K562 (cell line): ENCODE measurements at regions not wholly inside any gene's neighbourhood (a gene's known extent, or its start where the extent isn't known, plus 50 kb on each side); places are given as distances from the start of the nearest gene placed in this dataset.

Experiments used
- ATAC-seq: fragments of 200-7000 bp; cut with Tn5 transposase; 3 replicates; pipeline ENCODE4 v1.9.1; 2020; ENCODE audit warnings: moderate library complexity
- BruUV-seq: library from RNA; stranded (reverse); fragments of 400-500 nt; replicated peaks from 2 replicates; lab custom pipeline; 2021; lab: Mats Ljungman, UMichigan
- CTCF ChIA-PET: fragments of 300-600 bp; formaldehyde crosslinking; extraction: SDS; loops from one replicate; lab custom pipeline; 2021; ENCODE audit warnings: low intra/inter-chr PET ratio; lab: Yijun Ruan, JAX
- POLR2A ChIA-PET: fragments of 300-600, 350-650 bp; sonication (Branson Sonifier 250); formaldehyde crosslinking; extraction: SDS; loops from one replicate; lab custom pipeline; 2021; ENCODE audit warnings: antibody characterized with exemption, inconsistent platforms; lab: Yijun Ruan, JAX
- DNase-seq, 4 experiments: peaks; one replicate each; pipeline versions ENCODE4 v3.0.0 to v3.0.0-alpha.2; 2011 to 2018; ENCODE audit warnings: low spot score in 3 of 4, mixed read lengths in 3 of 4; ENCODE audit errors: extremely low read depth in 1 of 4
- FAIRE-seq: peaks from 2 replicates; lab custom pipeline; 2011; peaks lifted over from hg19 to GRCh38; lab: Jason Lieb, UNC
- H2AFZ ChIP-seq: 2 replicates; pipeline ENCODE4 v1.6.0; 2011; ENCODE audit warnings: low read depth, low read length, control low read depth, inconsistent platforms
- H3K27ac ChIP-seq: fragments of 200-600 bp; 3 replicates; pipeline ENCODE4 v1.8.0; 2011; ENCODE audit warnings: low read depth, mild to moderate bottlenecking, control low read depth, inconsistent platforms, low read length, moderate library complexity, mixed read lengths; ENCODE audit errors: extremely low read depth
- H3K27me3 ChIP-seq, 2 experiments: fragments of 300-600 bp in 1 of 2; 2 replicates in 1 of 2; 3 replicates in 1 of 2; pipeline versions ENCODE4 v1.6.0 to v1.8.0; 2011; ENCODE audit warnings: inconsistent platforms in 2 of 2, low read length in 2 of 2, mild to moderate bottlenecking in 1 of 2, mixed read lengths in 1 of 2, moderate library complexity in 1 of 2; ENCODE audit not compliant: control insufficient read depth in 2 of 2, insufficient read depth in 2 of 2
- H3K36me3 ChIP-seq: fragments of 300-600 bp; 3 replicates; pipeline ENCODE4 v1.8.0; 2011; ENCODE audit warnings: mild to moderate bottlenecking, low read length, inconsistent platforms; ENCODE audit not compliant: control insufficient read depth, insufficient read depth
- H3K4me1 ChIP-seq, 2 experiments: fragments of 200-600 bp in 1 of 2; replicated peaks in 1 of 2; 2 replicates in 1 of 2; 3 replicates in 1 of 2; pipeline versions ENCODE4 v1.5.1 to v1.8.0; 2011; ENCODE audit warnings: inconsistent platforms in 2 of 2, low read length in 2 of 2, mild to moderate bottlenecking in 1 of 2, mixed read lengths in 1 of 2, moderate library complexity in 1 of 2; ENCODE audit not compliant: control insufficient read depth in 2 of 2, insufficient read depth in 2 of 2
- H3K4me2 ChIP-seq: 2 replicates; pipeline ENCODE4 v1.6.1; 2011; ENCODE audit warnings: low read length, control low read depth, inconsistent platforms, mixed read lengths; ENCODE audit not compliant: insufficient read depth
- H3K4me3 ChIP-seq: fragments of 200-600 bp; sonication (generic), shearing (Covaris generic); 2 replicates; pipeline ENCODE4 v1.5.1; 2016; ENCODE audit warnings: control low read depth, inconsistent platforms
- H3K79me2 ChIP-seq: fragments of 200-600 bp; 3 replicates; pipeline ENCODE4 v1.8.0; 2011; ENCODE audit warnings: low read length, inconsistent platforms; ENCODE audit not compliant: control insufficient read depth, insufficient read depth
- H3K9ac ChIP-seq, 2 experiments: 2 replicates each; pipeline versions ENCODE4 v1.6.0 to v1.6.1; 2011; ENCODE audit warnings: low read depth in 2 of 2, low read length in 2 of 2, control low read depth in 1 of 2, inconsistent platforms in 1 of 2, mild to moderate bottlenecking in 1 of 2, mixed read lengths in 1 of 2; ENCODE audit not compliant: insufficient read depth in 1 of 2
- H3K9me1 ChIP-seq: one replicate; pipeline ENCODE4 v1.6.0; 2011; ENCODE audit warnings: inconsistent platforms, mild to moderate bottlenecking, low read length, moderate library complexity; ENCODE audit not compliant: control insufficient read depth, insufficient read depth
- H3K9me3 ChIP-seq: replicated peaks from 2 replicates; pipeline ENCODE4 v1.5.1; 2011; ENCODE audit warnings: low read depth, low read length, inconsistent platforms; ENCODE audit not compliant: control insufficient read depth, insufficient read depth
- H4K20me1 ChIP-seq: replicated peaks from 2 replicates; pipeline ENCODE4 v1.6.1; 2011; ENCODE audit warnings: low read length, inconsistent platforms, mixed read lengths; ENCODE audit not compliant: control insufficient read depth, insufficient read depth
- DDX20 ChIP-seq: fragments of 450-650 bp; IDR thresholded peaks from 2 replicates; pipeline ENCODE4 v1.6.1; 2016; ENCODE audit warnings: missing genetic modification characterization, low read depth, mild to moderate bottlenecking, missing compliant biosample characterization, moderate library complexity
- HDAC6 ChIP-seq: IDR thresholded peaks from 2 replicates; pipeline ENCODE4 v1.6.1; 2012; ENCODE audit warnings: low read depth, mild to moderate bottlenecking, control low read depth, inconsistent platforms, low read length, moderate library complexity
- JUN ChIP-seq, 2 experiments: sonication (generic) in 1 of 2; formaldehyde crosslinking in 1 of 2; IDR thresholded peaks; 2 replicates each; pipeline versions ENCODE4 v1.6.1 to v1.8.0; 2012 to 2022; ENCODE audit warnings: borderline replicate concordance in 2 of 2, mild to moderate bottlenecking in 2 of 2, improper control_type of control experiment in 1 of 2, low read depth in 1 of 2, low read length in 1 of 2, missing genetic modification reagents in 1 of 2
- JUNB ChIP-seq: fragments of 450-650 bp; formaldehyde crosslinking; conservative IDR thresholded peaks from 2 replicates; pipeline ENCODE4 v1.4.0; 2020; ENCODE audit warnings: mild to moderate bottlenecking
- MEF2A ChIP-seq: IDR thresholded peaks from 2 replicates; pipeline ENCODE4 v1.6.1; 2011; ENCODE audit warnings: low read depth, mild to moderate bottlenecking, low read length, moderate library complexity; ENCODE audit not compliant: control insufficient read depth
- NR2C2 ChIP-seq, 2 experiments: fragments of 200-800 bp in 1 of 2; sonication (Bioruptor generic) in 1 of 2; sonication (generic) in 1 of 2; formaldehyde crosslinking in 1 of 2; IDR thresholded peaks; 2 replicates each; pipeline versions ENCODE4 v1.6.1 to v1.8.0; 2016 to 2022; ENCODE audit warnings: mild to moderate bottlenecking in 1 of 2, missing compliant biosample characterization in 1 of 2, missing genetic modification characterization in 1 of 2, missing genetic modification reagents in 1 of 2
- ZBED1 ChIP-seq: IDR thresholded peaks from 2 replicates; pipeline ENCODE4 v1.6.1; 2014
- ZNF274 ChIP-seq: IDR thresholded peaks from 2 replicates; pipeline ENCODE4 v1.6.1; 2011; ENCODE audit warnings: low read depth, mild to moderate bottlenecking, low read length, moderate library complexity, borderline replicate concordance
- WGBS: fragments of 100-300 bp; shearing (Covaris generic); methylation state at CpG from one replicate; pipeline ENCODE4 v1.1.6; 2016; ENCODE audit warnings: low coverage, mixed read lengths; ENCODE audit not compliant: insufficient coverage; ENCODE audit errors: missing lambda C conversion rate; 5-methylcytosine and 5-hydroxymethylcytosine counted together
- in situ Hi-C: fragments of 300-500 bp; cut with MboI; formaldehyde crosslinking; loops from 4 replicates; pipeline ENCODE4 v1.15.0; 2018; ENCODE audit warnings: inconsistent platforms, mixed read lengths
- intact Hi-C: fragments of 100-400 bp; cut with micrococcal nuclease; formaldehyde crosslinking; loops from 2 replicates; pipeline ENCODE4 v1.14.2; 2022
- TF ChIP-seq, protein P1 (sequence below): fragments of 450-650 bp; IDR thresholded peaks from 2 replicates; pipeline ENCODE4 v1.6.1; 2017; ENCODE audit warnings: mild to moderate bottlenecking, moderate library complexity
- TF ChIP-seq, protein P2 (sequence below), 2 experiments: IDR thresholded peaks; 2 replicates each; pipeline ENCODE4 v1.6.1; 2011; ENCODE audit warnings: borderline replicate concordance in 1 of 2, control low read depth in 1 of 2, low read depth in 1 of 2, low read length in 1 of 2, mild to moderate bottlenecking in 1 of 2, mixed read lengths in 1 of 2, moderate library complexity in 1 of 2; ENCODE audit not compliant: insufficient read depth in 1 of 2, insufficient read length in 1 of 2, poor library complexity in 1 of 2, severe bottlenecking in 1 of 2; ENCODE audit errors: extremely low read depth in 1 of 2

DNA sequence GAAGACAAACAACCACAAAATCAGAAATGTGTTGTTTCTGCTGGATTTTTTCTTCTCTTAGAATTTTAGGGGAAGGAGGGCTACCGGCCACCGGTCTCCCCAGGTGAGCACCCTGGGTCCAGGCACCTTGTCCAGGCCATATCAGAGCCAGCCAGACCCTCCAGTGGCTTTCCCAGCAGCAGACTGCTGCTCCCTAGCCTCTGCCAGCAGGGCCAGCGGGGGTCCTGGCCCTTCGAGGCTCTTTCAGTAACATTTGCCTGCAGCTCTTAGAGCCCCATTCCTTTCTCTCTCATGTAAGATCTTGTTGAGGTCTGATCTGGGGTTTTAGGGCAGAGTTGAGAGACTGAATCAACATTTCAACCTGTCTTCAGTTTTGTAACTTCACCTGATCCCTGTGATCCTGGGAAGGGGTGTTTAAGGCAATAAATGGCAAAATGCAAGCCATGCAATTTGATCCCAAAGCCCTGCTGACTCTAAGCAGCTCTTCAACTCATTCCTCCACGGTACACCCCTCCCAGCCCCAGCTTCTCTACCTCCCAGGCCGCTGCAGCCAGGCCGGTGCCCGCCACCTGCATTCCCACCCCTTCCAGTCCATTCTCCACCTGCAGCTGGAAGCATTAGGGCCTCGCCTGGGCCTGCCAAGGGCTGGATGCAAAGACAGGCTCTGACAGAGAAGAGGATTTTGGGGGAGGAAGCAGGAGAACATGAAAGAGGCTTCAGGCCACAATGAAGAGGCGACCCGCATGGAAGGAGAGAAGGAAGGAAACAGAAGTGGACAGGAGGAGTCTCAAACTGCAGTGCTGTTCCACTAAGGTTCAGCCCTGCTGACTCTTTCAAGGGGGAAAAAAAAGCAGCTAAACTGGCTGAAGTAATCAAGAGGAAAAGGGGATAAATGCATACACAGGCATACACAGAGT, 113.0 kb upstream of the FGF3 start:
- BruUV-seq, result no TSS peak
- Histone ChIP-seq H3K4me3 (no peak overlapping the region), H3K9ac (no peak overlapping the region), H3K27ac (no peak overlapping the region), H3K4me1 (no peaks in the 10 kb centered on the region), H3K36me3 (no peaks in the 10 kb centered on the region), H3K79me2 (no peaks in the 10 kb centered on the region), H4K20me1 (no peaks in the 10 kb centered on the region), H3K4me2 (no peak overlapping the region), H3K9me3 (peaks cover 2% of the 10 kb centered on the region; the same call in 1 of the 2 replicates), H2AFZ (no peak overlapping the region), H3K27me3 (peaks cover 17 to 65% of the 10 kb centered on the region in 2 experiments; a peak in 4 of 5 replicates), H3K9me1 (no peaks in the 10 kb centered on the region)
- ATAC-seq, result no peak
- no peak for FAIRE-seq
- under 1% methylated on average over 11 of the region's 11 CpGs for WGBS
- no peak for DNase-seq
- TF ChIP-seq DDX20 (tag) (no peak), ZNF274 (no peak), JUN (IDR thresholded peaks at IDR 0.05; ENCODE audit: borderline replicate concordance, low read depth, low read length) (no peak), JUN (CRISPR knock-in tag; IDR thresholded peaks at IDR 0.05; ENCODE audit: borderline replicate concordance) (no peak), JUNB (CRISPR knock-in tag) (no peak), MEF2A (no peak), NR2C2 (CRISPR knock-in tag; IDR thresholded peaks at IDR 0.05) (no peak), NR2C2 (tag; IDR thresholded peaks at IDR 0.05) (no peak), ZBED1 (no peak), HDAC6 (no peak)
- TF ChIP-seq, protein P1, sequence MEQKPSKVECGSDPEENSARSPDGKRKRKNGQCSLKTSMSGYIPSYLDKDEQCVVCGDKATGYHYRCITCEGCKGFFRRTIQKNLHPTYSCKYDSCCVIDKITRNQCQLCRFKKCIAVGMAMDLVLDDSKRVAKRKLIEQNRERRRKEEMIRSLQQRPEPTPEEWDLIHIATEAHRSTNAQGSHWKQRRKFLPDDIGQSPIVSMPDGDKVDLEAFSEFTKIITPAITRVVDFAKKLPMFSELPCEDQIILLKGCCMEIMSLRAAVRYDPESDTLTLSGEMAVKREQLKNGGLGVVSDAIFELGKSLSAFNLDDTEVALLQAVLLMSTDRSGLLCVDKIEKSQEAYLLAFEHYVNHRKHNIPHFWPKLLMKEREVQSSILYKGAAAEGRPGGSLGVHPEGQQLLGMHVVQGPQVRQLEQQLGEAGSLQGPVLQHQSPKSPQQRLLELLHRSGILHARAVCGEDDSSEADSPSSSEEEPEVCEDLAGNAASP, result no peak
- TF ChIP-seq, protein P2, sequence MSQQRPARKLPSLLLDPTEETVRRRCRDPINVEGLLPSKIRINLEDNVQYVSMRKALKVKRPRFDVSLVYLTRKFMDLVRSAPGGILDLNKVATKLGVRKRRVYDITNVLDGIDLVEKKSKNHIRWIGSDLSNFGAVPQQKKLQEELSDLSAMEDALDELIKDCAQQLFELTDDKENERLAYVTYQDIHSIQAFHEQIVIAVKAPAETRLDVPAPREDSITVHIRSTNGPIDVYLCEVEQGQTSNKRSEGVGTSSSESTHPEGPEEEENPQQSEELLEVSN (IDR thresholded peaks at IDR 0.05; ENCODE audit: borderline replicate concordance in 1 of 2, extremely low read depth in 1 of 2, insufficient read depth in 1 of 2, insufficient read length in 1 of 2, low read depth in 1 of 2, low read length in 1 of 2, poor library complexity in 1 of 2, severe bottlenecking in 1 of 2), result no peak
- intact Hi-C loops, result no loop called here
- in situ Hi-C loops, result no loop called here
- CTCF ChIA-PET, result interaction anchor here (0.7 kb wide), 1 partner anchor 13 kb away, joined by 3 read pairs; no protein-coding TSS in a partner anchor
- POLR2A ChIA-PET, result interaction anchor here (0.6 kb wide), 2 partner anchors 252 to 394 kb away, joined by 3 read pairs; no protein-coding TSS in a partner anchor
